Testis (tissue), 2 donors: ENCODE measurements at regions not wholly inside any gene's neighbourhood (a gene's known extent, or its start where the extent isn't known, plus 50 kb on each side); places are given as distances from the start of the nearest gene placed in this dataset.

Source experiments
- DNase-seq: peaks from one replicate; pipeline ENCODE4 v3.0.0-alpha.2; 2019
- H3K27ac ChIP-seq, 2 donors: fragments of 200-600 bp; sonication (generic); one replicate each; pipeline ENCODE4 v1.5.1; 2019
- H3K27me3 ChIP-seq: fragments of 200-600 bp; sonication (generic); one replicate; pipeline ENCODE4 v1.5.1; 2019
- H3K36me3 ChIP-seq: fragments of 200-600 bp; sonication (generic); one replicate; pipeline ENCODE4 v1.5.1; 2017; ENCODE audit warnings: low read depth; ENCODE audit errors: missing control alignments
- H3K4me1 ChIP-seq: fragments of 200-600 bp; sonication (generic); one replicate; pipeline ENCODE4 v1.5.1; 2019
- H3K4me3 ChIP-seq, 2 donors: fragments of 200-600 bp; sonication (generic); one replicate each; pipeline ENCODE4 v1.5.1; 2017 to 2019
- H3K9me3 ChIP-seq: fragments of 200-600 bp; sonication (generic); one replicate; pipeline ENCODE4 v1.5.1; 2017
- POLR2A ChIP-seq: fragments of 450-650 bp; IDR thresholded peaks from one replicate; pipeline ENCODE4 v1.6.1; 2017; ENCODE audit warnings: antibody characterized with exemption, mild to moderate bottlenecking, moderate library complexity
- WGBS, 2 donors: methylation state at CpG; one replicate each; pipeline ENCODE4 v1.1.5; 2018; 5-methylcytosine and 5-hydroxymethylcytosine counted together
- intact Hi-C: fragments of 100-400 bp; cut with DNase I; formaldehyde crosslinking; loops from one replicate; pipeline ENCODE4 v1.15.1; 2023; ENCODE audit warnings: low total_unique reads
- TF ChIP-seq, protein P1 (sequence below), 3 experiments: fragments of 450-650 bp in 2 of 3; fragments of 200-600 bp in 1 of 3; sonication (generic) in 1 of 3; IDR thresholded peaks; one replicate each; pipeline ENCODE4 v1.5.1; 2016 to 2019; ENCODE audit warnings: antibody characterized with exemption in 3 of 3, mild to moderate bottlenecking in 2 of 3, moderate library complexity in 1 of 3

DNA sequence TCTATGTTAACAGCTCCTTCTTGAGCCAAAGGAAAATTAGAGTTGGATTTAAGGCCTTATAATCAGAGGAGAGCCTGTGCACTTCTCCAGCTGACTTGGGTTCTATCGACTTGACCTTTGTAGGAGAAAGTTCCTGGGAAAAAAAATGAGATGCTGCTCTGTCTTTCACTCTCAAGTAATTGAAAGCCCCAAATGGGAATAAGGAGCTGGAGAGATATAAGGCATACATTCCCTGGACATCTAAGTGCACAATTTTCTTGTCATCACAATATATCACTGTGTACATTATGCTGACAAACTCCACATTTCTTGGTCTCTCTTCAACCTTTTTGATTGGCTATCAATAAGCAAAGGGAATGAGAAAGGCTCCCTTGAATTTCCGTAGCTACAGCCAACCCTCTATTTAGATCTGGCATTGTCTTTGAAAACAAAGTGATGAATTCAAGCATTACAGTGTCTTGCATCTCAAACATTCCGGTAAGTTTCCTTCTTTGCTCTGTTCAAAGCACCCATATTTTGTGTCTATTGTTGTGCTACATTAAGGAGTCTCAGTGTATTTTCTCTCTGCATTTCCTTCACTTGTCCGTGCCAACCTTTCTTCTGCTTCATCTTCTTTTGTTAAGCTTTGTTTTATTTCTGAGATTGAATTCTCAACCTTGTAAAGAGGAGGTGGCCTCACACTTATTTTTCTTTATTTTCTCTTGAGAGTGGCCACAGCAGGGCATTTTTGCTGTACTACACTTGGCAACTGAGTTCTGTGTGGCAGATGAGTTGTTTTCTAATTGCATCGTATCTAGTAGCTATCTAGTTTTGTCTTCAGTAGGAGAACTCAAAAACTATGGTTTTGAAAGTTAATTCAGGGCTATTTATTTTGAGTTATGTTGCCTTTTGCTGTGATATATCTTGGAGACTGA lies 450.3 kb upstream of the MAN1A1 start:
- TF ChIP-seq, protein P1, sequence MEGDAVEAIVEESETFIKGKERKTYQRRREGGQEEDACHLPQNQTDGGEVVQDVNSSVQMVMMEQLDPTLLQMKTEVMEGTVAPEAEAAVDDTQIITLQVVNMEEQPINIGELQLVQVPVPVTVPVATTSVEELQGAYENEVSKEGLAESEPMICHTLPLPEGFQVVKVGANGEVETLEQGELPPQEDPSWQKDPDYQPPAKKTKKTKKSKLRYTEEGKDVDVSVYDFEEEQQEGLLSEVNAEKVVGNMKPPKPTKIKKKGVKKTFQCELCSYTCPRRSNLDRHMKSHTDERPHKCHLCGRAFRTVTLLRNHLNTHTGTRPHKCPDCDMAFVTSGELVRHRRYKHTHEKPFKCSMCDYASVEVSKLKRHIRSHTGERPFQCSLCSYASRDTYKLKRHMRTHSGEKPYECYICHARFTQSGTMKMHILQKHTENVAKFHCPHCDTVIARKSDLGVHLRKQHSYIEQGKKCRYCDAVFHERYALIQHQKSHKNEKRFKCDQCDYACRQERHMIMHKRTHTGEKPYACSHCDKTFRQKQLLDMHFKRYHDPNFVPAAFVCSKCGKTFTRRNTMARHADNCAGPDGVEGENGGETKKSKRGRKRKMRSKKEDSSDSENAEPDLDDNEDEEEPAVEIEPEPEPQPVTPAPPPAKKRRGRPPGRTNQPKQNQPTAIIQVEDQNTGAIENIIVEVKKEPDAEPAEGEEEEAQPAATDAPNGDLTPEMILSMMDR (IDR thresholded peaks at IDR 0.05): no peak
- TF ChIP-seq POLR2A: no peak
- no peak overlapping the region for H3K4me3 ChIP-seq
- intact Hi-C loops: no loop called here
- no peak for DNase-seq
- WGBS, 2 donors: 73 to 75% methylated on average over 5 of the region's 5 CpGs
- no peaks in the 10 kb centered on the region for H3K27me3 ChIP-seq
- H3K4me1 ChIP-seq: no peaks in the 10 kb centered on the region
- H3K27ac ChIP-seq: no peak overlapping the region
- H3K9me3 ChIP-seq: no peaks in the 10 kb centered on the region
- no peaks in the 10 kb centered on the region for H3K36me3 ChIP-seq

DNA sequence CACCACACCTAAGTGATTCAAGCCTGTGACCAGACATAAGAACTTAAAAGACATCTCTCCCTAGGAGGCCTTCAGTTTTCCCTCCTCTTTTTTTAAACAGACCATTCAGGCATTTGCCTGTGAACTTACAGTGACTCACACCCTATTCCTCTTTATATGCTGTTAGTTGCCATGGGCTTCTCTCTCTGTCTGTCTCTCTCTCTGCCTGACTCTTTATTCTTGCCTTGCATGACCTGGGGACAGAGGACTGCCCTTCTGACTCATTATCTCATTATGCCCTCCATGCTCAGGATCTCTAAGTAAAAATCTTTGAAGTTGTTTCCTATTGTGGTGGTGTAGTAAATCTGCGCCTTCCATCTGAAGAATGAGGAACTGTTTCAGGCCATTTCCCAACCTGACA lies 442.2 kb upstream of the MAN1A1 start:
- TF ChIP-seq POLR2A: no peak
- TF ChIP-seq, protein P1 (IDR thresholded peaks at IDR 0.05): no peak
- Histone ChIP-seq H3K9me3 (no peaks in the 10 kb centered on the region), H3K36me3 (no peaks in the 10 kb centered on the region), H3K27ac (no peak overlapping the region), H3K4me3 (no peak overlapping the region), H3K27me3 (no peaks in the 10 kb centered on the region), H3K4me1 (no peaks in the 10 kb centered on the region)
- no peak for DNase-seq
- intact Hi-C loops: no loop called here
- WGBS, 2 donors: 96 to 100% methylated on average over 1 of the region's 1 CpG

DNA sequence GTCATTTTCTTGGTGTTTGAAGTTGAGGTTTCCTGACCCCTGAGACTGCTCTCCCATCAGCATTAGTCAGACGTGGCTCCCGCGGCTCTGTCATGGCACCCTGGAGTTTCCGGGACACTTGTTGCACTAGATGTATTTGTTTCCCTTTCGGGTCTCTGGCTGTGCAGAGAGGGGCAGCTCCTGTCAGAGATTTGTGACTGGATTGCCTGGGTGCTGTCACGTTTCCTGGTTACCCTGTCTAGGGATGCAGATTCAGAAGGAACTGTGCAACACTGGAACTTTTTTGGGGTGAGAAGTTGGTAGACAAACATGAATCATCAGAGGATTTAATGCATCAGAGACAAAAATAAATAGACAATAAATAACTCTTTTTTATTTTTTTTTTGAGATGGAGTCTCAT lies 431.8 kb upstream of the MAN1A1 start:
- TF ChIP-seq, protein P1 (IDR thresholded peaks at IDR 0.05): no peak
- TF ChIP-seq POLR2A: no peak
- 75% methylated on average over 5 to 6 of the region's 6 CpGs for WGBS, 2 donors

DNA sequence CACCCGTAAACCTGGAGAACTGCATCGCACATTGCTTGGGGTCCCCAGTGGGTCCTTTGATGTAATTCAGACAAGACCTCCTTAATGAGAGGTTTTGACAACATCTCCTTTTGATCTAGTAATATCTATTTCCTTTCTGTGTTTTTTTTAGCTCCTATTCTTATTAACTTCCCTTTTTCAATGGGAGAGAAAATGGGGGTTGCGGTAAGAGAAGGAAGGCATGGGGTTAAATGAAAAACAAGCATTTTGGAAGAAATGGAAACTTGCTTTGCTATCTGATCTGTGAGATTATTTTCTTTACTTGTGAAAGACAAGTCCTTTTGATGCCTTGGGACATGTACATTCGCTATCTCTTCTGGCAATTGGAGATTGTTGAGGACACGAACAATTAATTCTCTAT lies 418.6 kb upstream of the MAN1A1 start:
- Histone ChIP-seq H3K27ac (no peak overlapping the region), H3K27me3 (no peaks in the 10 kb centered on the region), H3K36me3 (no peaks in the 10 kb centered on the region), H3K4me1 (no peaks in the 10 kb centered on the region), H3K4me3 (no peak overlapping the region), H3K9me3 (no peaks in the 10 kb centered on the region)
- TF ChIP-seq POLR2A: no peak
- TF ChIP-seq, protein P1 (IDR thresholded peaks at IDR 0.05): no peak
- 67 to 71% methylated on average over 5 of the region's 5 CpGs for WGBS, 2 donors
- intact Hi-C loops: no loop called here
- no peak for DNase-seq

More for the DNA sequence above, 431.8 kb upstream of the MAN1A1 start:
- H3K36me3 ChIP-seq: no peaks in the 10 kb centered on the region
- no peaks in the 10 kb centered on the region for H3K4me1 ChIP-seq
- H3K4me3 ChIP-seq: no peak overlapping the region
- H3K27me3 ChIP-seq: no peaks in the 10 kb centered on the region
- no peak overlapping the region for H3K27ac ChIP-seq
- H3K9me3 ChIP-seq: no peaks in the 10 kb centered on the region
- DNase-seq: no peak
- intact Hi-C loops: no loop called here
